ENCODE measurements at regions not wholly inside any gene's neighbourhood (a gene's known extent, or its start where the extent isn't known, plus 50 kb on each side); places are given as distances from the start of the nearest gene placed in this dataset.
"Not testable (repeated sequence)": the region's sequence is repeated elsewhere in the genome, so short reads cannot be mapped to it uniquely, and the experiment has no call there.

DNA sequence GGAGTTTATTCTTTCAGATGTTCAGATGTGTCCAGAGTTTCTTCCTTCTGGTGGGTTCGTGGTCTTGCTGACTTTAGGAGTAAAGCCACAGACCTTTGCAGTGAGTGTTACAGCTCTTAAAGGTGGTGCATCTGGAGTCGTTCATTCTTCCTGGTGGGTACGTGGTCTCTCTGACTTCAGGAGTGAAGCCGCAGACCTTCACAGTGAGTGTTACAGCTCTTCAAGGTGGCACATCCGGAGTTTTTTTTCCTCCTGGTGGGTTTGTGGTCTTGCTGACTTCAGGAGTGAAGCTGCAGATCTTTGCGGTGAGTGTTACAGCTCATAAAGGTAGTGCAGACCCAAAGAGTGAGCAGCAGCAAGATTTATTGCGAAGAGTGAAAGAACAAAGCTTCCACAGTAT, 1263.2 kb downstream of the REEP3 start:
- DNase-seq, result not testable (repeated sequence)

- DNase-seq, result no peak
Observed at GRCh38 chr10:64785816-64786215, 1264.6 kb downstream of the REEP3 start.

DNA sequence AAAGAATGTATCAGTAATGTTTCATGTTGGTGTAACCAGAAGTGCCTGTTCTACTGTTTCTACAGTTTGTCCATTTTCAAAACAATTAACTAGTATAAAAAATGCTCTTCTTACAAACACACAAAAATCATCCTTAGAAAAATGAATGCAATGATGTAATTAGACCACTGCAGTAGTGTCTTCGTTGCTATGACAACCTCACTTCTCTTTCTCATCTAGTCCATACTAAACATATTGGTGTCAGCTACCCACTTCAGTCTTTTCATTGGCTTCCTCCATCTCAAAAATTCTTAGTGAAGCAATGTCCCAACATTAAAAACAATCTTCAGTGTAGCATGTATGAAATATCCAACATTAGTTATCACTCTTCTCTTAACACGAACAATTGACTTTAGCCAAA, 1265.8 kb downstream of the REEP3 start:
- DNase-seq, result no peak

DNA sequence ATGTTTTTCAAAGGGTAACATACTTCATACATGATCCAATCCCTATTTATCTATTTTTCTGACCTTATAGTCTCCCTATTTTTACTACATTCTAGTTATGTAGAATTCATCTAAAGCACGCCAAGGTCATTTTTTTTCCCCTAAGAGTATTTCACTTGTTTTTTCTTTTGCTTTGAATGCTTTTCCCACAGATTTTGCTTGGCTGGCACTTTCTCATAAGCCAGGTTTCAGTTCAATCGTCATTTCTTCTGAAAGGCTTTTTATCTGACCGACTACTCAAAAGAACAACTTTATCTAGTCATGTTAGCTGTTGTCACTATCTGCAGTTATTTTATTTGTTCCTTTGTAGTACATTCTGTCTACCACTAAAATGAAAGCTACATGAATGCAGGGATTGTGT, 1274.6 kb downstream of the REEP3 start:
- no peak for DNase-seq

GRCh38 chr10:64798297-64798696, 1277.1 kb downstream of the REEP3 start:
- no peak for DNase-seq

DNA sequence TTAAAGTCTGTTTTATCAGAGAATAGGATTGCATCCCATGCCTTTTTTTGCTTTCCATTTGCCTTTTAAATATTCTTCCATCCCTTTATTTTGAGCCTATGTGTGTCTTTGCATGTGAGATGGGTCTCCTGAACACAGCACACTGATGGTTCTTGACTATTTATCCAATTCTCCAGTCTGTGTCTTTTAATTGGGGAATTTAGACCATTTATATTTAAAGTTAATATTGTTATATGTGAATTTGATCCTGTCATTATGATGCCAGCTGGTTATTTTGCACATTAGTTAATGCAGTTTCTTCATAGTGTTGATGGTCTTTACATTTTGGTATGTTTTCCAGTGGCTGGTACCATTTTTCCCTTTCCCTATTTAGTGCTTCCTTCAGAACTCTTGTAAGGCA, 1287.0 kb downstream of the REEP3 start:
- not testable (repeated sequence) for DNase-seq

GRCh38 chr10:64810046-64810445, 1288.8 kb downstream of the REEP3 start:
- not testable (repeated sequence) for DNase-seq

DNA sequence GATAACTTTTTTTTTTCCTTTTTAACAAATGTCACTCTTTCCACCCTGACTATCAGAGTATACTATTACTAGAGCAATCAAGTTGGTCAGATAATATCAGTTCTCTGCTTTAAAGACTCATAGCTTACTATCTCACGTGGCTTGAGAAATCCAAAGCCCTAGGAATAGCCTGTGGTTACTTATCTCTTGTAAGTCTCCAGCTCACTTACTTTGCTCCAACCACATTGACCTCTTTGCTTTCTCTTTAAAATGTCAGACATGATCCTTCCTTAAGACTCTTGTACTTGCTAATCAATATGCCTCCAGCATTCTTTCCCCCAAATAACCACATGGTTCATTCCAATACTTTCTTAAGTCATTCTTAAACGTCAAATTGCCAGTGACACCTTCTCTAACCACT, 1292.2 kb downstream of the REEP3 start:
- DNase-seq, result no peak

DNA sequence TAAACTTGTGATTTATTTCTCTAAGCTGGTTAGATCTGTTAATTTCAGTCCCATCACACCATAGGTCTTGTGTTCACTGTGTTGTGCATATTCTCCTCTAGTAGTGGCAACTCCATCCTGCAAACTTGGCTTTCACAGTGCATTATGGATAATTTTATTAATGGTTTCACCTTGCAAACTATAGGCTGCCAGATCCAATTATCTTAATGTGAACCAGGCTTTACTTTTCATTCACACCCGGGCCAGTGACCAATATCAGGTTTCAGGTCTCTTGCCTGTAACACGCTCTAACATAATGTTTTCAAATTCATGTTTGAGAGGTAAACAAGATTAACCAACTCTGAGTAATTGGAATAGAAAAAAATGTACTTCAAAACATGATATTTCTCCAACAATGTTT, 1293.0 kb downstream of the REEP3 start:
- DNase-seq, result no peak

- DNase-seq, result no peak
Observed at GRCh38 chr10:64829888-64830412, 1308.7 kb downstream of the REEP3 start.

DNA sequence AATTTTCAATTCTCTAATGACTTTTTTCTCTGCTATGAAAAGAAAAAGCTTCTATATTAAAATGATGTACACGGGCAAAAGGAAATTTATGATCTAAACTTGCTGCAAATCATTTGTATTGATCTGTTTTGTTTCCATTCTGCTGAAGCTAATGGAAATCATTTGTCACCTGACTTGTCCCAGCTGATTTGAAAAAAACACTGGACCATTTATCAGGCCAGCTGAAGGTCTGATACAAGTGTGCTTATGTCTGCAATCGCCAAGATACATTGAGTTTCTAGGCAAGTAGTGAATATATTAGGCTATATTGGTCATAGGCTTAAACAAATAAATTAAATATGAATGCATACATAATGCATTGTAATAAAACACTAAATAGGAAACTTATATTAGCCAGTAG, 1309.7 kb downstream of the REEP3 start:
- DNase-seq, result no peak

DNA sequence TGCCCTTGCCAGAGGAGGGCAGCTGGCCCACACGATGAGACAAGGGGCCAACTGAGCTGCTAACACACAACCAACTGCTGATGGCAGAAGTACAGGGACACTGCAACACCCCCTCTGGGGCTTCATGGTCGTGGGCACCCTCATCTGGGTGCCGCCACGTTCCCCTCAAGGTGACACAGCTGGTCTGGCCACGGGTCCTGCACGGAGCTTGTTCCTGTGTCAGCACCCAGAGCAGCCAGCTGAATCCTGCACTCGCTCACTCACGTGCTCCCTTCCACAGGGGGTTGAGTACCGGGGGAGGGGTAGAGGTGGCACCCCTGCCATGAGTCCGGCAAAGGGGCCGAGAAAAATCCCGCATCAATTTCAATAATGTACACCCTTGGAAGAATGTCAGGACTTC, 1319.1 kb downstream of the REEP3 start:
- DNase-seq, result no peak

DNA sequence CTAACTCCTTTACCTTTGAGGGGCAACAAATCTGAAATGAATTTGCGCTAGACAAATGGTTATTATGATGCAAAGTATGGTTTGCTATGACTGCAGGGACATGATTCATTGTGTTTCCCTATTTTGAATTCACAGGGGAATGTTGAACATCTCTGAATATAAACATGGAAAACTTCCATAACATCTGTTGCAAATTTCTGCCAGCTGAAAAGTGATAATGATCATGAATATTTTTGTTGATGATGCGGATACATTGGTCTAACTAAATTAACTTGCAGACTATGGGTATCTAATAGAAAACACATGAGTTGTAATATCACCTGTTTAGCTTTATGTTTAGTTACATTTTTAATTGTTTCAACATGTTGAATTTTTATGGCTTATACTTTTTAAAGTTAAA, 1325.5 kb downstream of the REEP3 start:
- no peak for DNase-seq

GRCh38 chr10:64855941-64856340, 1334.7 kb downstream of the REEP3 start:
- DNase-seq, result no peak

DNA sequence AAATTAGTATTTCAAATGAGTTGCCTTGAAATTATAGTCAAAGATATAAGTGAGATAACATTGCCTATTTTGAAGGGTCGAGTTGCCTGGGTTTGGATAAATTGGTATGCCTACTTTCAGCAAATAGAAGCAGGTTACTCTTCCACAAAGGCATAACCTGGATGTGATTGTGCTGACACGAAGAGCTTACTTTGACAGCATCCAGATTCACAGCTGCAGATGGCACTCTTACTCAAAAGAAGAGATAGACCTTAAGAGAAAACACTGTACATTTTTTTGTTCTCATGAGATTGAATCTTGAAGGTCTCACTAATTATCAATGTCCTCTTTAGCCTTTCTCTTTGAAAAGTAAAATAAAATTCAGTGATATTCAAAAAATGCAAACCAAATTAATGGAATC, 1338.7 kb downstream of the REEP3 start:
- DNase-seq, result no peak

DNA sequence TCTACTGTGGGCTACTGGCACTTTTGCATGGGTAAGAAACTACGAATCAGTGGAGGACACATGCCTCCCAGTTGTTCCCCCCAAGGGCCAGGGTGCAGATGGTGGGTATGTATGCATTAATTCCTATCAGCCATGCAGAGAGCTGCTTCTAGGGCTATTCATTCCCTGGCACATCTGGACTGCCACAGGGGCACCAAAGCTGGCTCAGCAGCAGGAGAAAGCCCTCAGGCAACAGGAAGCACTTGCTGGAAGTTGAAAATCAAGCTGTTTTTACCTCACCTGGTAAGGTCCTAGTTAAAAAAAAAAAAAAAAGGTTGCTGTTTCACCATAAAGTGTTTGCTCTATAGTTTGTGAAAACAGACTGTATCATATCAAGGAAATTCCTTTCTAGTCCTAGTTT, 1342.6 kb downstream of the REEP3 start:
- DNase-seq, result no peak

- no peak for DNase-seq
Observed at GRCh38 chr10:64867501-64867962, 1346.3 kb downstream of the REEP3 start.

DNA sequence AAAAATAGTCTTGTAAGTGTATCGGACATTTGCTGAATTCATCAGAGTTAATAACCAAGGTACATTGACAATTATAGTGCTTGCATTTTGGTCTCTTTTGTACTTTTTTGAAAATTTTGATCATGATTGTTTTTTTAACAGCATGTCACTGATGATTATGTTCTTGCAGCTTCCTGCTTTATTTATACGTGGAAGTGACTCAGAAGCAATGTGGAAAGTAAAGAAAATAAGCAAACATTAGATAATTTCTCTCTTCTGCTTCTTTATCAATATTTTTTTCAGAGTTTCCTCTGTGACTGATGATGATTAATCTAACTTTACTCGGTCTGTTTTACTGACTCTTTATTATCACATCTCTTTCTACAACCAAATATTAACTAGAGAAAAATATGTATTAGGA, 1351.9 kb downstream of the REEP3 start:
- DNase-seq, result no peak

GRCh38 chr10:64873959-64874358, 1352.8 kb downstream of the REEP3 start:
- no peak for DNase-seq

DNA sequence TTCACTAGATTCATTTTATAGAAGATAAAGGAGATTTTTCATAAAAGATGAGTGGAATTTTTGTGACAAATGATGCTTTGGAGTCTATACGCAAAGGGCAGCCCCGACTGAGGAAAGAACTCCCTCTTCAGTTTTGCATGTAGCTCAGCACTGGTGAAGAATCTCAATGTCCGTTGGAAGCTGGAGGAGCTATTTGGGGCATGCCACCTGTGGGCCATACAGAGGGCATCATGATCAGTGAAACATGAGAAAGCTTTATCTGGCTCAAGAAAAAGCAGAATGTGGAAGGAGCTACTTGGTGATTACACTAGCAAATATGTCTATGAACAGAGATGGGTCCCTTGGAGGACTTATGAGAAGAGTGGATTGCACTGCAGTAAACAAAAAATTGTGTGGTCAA, 1359.3 kb downstream of the REEP3 start:
- no peak for DNase-seq

- no peak for DNase-seq
Observed at GRCh38 chr10:64881257-64881656, 1360.1 kb downstream of the REEP3 start.

GRCh38 chr10:64896582-64896981, 1375.4 kb downstream of the REEP3 start:
- DNase-seq, result no peak

DNA sequence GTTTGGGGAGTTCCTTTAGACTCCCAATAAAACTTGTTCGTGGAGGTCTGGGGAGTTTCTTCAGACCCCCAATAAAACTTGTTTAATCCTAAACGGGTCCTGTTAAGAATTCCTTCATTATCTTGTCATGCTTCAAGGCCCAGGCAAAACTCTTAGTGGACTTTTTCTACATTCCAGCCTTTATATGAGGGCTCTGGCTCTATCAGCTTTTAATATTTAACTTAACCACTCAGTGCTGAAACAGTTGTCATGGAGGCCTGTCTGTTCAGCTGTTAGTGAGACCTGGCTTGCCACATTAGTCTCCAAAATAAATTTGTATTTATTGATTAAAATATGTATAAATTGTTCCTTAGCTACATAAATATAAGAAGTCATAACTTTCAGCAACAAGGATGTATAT, 1385.1 kb downstream of the REEP3 start:
- DNase-seq, result not testable (repeated sequence)

- DNase-seq, result not testable (repeated sequence)
Observed at GRCh38 chr10:64924306-64924705, 1403.1 kb downstream of the REEP3 start.

GRCh38 chr10:64952042-64952441, 1430.8 kb downstream of the REEP3 start:
- DNase-seq, result no peak

- DNase-seq, result no peak
Observed at GRCh38 chr10:64956441-64956840, 1435.2 kb downstream of the REEP3 start.
